ENCODE measurements at regions not wholly inside any gene's neighbourhood (a gene's known extent, or its start where the extent isn't known, plus 50 kb on each side); places are given as distances from the start of the nearest gene placed in this dataset.

DNA sequence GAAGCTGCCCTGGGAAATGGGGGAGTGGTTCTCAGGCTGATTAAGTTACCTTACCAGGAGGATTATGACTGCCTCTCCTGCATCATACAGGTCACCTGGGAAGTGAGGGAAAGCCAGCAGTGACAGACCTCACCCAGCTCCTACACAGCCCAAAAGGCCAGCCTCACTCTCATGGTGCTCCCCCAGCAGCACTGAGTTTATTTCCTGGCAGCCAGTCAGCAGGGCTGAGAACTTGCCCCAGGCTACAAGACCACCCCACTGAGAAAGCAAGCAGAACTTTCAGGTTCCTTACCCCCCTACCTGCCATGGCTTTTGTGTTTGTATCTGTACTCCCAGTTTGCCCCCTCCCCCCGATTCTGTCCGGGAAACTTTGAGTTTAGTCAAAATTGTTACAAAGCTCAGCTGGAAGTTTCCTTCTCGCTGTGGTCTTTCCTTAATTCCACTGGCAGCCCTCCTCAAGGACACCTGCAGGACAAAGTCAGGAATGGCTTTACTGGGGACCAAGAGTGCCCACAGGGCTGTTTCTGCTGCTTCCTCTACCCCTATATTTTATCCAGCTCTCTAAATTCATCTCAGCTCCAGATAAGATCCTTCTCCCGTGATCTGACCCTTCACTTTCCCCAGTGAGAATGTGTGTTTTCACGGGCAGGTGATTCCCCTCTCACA is 649.8 kb upstream of the MBL2 start:
- no peak for TF ChIP-seq EZH2 (IDR thresholded peaks at IDR 0.05; ENCODE audit: borderline replicate concordance, low read length)
- H3K4me1 ChIP-seq (ENCODE audit: insufficient read depth, low read length, severe bottlenecking) = no peaks in the 10 kb centered on the region
- no peaks in the 10 kb centered on the region for H3K79me2 ChIP-seq (ENCODE audit: insufficient read depth, low read length)
- no peaks in the 10 kb centered on the region for H3K9me3 ChIP-seq (ENCODE audit: low read length)
- H3K36me3 ChIP-seq (ENCODE audit: insufficient read depth, low read length) = no peaks in the 10 kb centered on the region
- H2AFZ ChIP-seq (ENCODE audit: low read length) = no peak overlapping the region
- H3K4me3 ChIP-seq (ENCODE audit: low read depth, low read length, poor library complexity, severe bottlenecking) = no peak overlapping the region
- H3K4me2 ChIP-seq (ENCODE audit: low read length) = no peak overlapping the region
- no peaks in the 10 kb centered on the region for H3K9me2 ChIP-seq (ENCODE audit: low read depth, low read length)
- H3K27me3 ChIP-seq (ENCODE audit: insufficient read depth, low read length) = no peaks in the 10 kb centered on the region
- no peaks in the 10 kb centered on the region for H4K20me1 ChIP-seq (ENCODE audit: insufficient read depth, low read length)
- H3F3A ChIP-seq (ENCODE audit: insufficient read depth, low read length) = no peaks in the 10 kb centered on the region
- no peak overlapping the region for H3K9ac ChIP-seq (ENCODE audit: low read length)
- no peak overlapping the region for H3K27ac ChIP-seq (ENCODE audit: low read depth, low read length, poor library complexity, severe bottlenecking)

DNA sequence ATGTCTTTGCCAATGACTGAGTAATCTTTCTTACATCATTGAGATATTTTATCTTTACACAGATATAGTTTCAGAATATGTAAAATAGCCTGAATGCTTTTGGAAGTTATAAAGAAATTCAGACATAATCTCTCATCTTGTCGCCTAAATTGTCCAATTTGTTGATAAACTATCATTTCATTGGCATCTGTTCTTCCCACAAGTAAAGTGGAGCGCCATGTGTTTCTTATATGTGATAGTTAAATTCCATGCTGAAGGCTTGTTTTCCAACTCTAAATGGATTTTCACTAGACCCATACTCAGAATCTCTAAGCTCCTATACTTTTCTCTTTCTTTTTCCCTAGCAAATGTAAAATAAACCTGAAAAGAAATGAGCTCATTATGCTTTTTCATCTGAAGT is 640.1 kb upstream of the MBL2 start:
- Histone ChIP-seq H3K4me2 (ENCODE audit: low read length) (no peak overlapping the region), H3K27ac (ENCODE audit: low read depth, low read length, poor library complexity, severe bottlenecking) (no peak overlapping the region), H3K4me3 (ENCODE audit: low read depth, low read length, poor library complexity, severe bottlenecking) (no peak overlapping the region), H3K36me3 (ENCODE audit: insufficient read depth, low read length) (no peaks in the 10 kb centered on the region), H4K20me1 (ENCODE audit: insufficient read depth, low read length) (no peaks in the 10 kb centered on the region), H3F3A (ENCODE audit: insufficient read depth, low read length) (no peaks in the 10 kb centered on the region), H3K9me3 (ENCODE audit: low read length) (no peaks in the 10 kb centered on the region), H3K9me2 (ENCODE audit: low read depth, low read length) (no peaks in the 10 kb centered on the region), H3K9ac (ENCODE audit: low read length) (no peak overlapping the region), H3K27me3 (ENCODE audit: insufficient read depth, low read length) (no peaks in the 10 kb centered on the region), H3K4me1 (ENCODE audit: insufficient read depth, low read length, severe bottlenecking) (no peaks in the 10 kb centered on the region), H2AFZ (ENCODE audit: low read length) (no peak overlapping the region), H3K79me2 (ENCODE audit: insufficient read depth, low read length) (no peaks in the 10 kb centered on the region)
- TF ChIP-seq, protein P1, sequence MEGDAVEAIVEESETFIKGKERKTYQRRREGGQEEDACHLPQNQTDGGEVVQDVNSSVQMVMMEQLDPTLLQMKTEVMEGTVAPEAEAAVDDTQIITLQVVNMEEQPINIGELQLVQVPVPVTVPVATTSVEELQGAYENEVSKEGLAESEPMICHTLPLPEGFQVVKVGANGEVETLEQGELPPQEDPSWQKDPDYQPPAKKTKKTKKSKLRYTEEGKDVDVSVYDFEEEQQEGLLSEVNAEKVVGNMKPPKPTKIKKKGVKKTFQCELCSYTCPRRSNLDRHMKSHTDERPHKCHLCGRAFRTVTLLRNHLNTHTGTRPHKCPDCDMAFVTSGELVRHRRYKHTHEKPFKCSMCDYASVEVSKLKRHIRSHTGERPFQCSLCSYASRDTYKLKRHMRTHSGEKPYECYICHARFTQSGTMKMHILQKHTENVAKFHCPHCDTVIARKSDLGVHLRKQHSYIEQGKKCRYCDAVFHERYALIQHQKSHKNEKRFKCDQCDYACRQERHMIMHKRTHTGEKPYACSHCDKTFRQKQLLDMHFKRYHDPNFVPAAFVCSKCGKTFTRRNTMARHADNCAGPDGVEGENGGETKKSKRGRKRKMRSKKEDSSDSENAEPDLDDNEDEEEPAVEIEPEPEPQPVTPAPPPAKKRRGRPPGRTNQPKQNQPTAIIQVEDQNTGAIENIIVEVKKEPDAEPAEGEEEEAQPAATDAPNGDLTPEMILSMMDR (IDR thresholded peaks at IDR 0.05; ENCODE audit: low read length) = no peak

DNA sequence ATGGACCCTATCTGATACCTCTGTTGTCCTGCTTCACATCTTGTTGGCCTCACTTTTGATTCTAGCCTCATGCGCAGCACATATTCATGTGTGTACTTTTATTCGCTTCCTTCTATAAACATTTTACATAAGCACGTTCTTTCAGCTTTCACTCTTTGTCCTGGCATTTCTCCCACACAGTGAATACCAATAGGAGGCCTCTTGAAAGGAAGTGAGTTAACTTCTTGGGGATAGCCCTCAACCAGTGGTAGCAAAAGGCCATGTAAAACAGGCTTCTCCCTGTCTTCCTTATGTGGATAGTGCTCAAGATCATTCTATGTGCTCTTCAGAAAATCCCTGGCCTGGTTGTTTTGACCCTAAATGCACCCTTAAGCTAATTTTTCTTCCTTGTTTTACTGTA is 633.9 kb upstream of the MBL2 start:
- H3K36me3 ChIP-seq (ENCODE audit: insufficient read depth, low read length) = no peaks in the 10 kb centered on the region
- H3K9ac ChIP-seq (ENCODE audit: low read length) = no peak overlapping the region
- H3K4me3 ChIP-seq (ENCODE audit: low read depth, low read length, poor library complexity, severe bottlenecking) = no peak overlapping the region
- H3F3A ChIP-seq (ENCODE audit: insufficient read depth, low read length) = no peaks in the 10 kb centered on the region
- no peak overlapping the region for H3K4me2 ChIP-seq (ENCODE audit: low read length)
- H3K79me2 ChIP-seq (ENCODE audit: insufficient read depth, low read length) = no peaks in the 10 kb centered on the region
- no peaks in the 10 kb centered on the region for H3K4me1 ChIP-seq (ENCODE audit: insufficient read depth, low read length, severe bottlenecking)
- no peak overlapping the region for H2AFZ ChIP-seq (ENCODE audit: low read length)
- no peak overlapping the region for H3K27ac ChIP-seq (ENCODE audit: low read depth, low read length, poor library complexity, severe bottlenecking)
- no peaks in the 10 kb centered on the region for H3K9me2 ChIP-seq (ENCODE audit: low read depth, low read length)
- TF ChIP-seq, protein P1 (IDR thresholded peaks at IDR 0.05; ENCODE audit: low read length) = no peak
- no peaks in the 10 kb centered on the region for H4K20me1 ChIP-seq (ENCODE audit: insufficient read depth, low read length)
- no peaks in the 10 kb centered on the region for H3K9me3 ChIP-seq (ENCODE audit: low read length)
- H3K27me3 ChIP-seq (ENCODE audit: insufficient read depth, low read length) = no peaks in the 10 kb centered on the region

DNA sequence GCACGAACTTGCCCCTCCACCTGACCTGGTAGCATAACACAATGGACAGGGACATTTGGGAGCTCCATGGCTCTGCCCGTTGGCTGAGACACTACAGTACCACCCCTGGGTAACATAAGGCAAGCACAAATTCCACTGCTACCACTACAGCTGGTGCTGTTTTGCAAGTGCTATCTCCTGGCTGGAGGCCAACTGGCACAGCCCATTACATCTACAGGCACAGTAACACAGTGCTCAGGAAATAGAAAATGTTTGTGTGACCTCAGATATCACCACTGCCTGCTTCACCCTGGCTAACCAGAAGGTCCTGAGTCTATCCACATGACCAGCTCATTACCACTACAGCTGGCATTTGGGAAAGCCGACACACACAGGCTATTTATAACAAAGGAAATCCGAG is 631.1 kb upstream of the MBL2 start:
- Histone ChIP-seq H3K4me3 (ENCODE audit: low read depth, low read length, poor library complexity, severe bottlenecking) (no peak overlapping the region), H3K36me3 (ENCODE audit: insufficient read depth, low read length) (no peaks in the 10 kb centered on the region), H3K9me2 (ENCODE audit: low read depth, low read length) (no peaks in the 10 kb centered on the region), H3K9ac (ENCODE audit: low read length) (no peak overlapping the region), H3K4me1 (ENCODE audit: insufficient read depth, low read length, severe bottlenecking) (no peaks in the 10 kb centered on the region), H3K27ac (ENCODE audit: low read depth, low read length, poor library complexity, severe bottlenecking) (no peak overlapping the region), H3K4me2 (ENCODE audit: low read length) (no peak overlapping the region), H2AFZ (ENCODE audit: low read length) (no peak overlapping the region), H3K27me3 (ENCODE audit: insufficient read depth, low read length) (no peaks in the 10 kb centered on the region), H3K9me3 (ENCODE audit: low read length) (no peaks in the 10 kb centered on the region), H3K79me2 (ENCODE audit: insufficient read depth, low read length) (no peaks in the 10 kb centered on the region), H3F3A (ENCODE audit: insufficient read depth, low read length) (no peaks in the 10 kb centered on the region), H4K20me1 (ENCODE audit: insufficient read depth, low read length) (no peaks in the 10 kb centered on the region)
- no peak for TF ChIP-seq EZH2 (IDR thresholded peaks at IDR 0.05; ENCODE audit: borderline replicate concordance, low read length)
- TF ChIP-seq, protein P1 (IDR thresholded peaks at IDR 0.05; ENCODE audit: low read length) = no peak

All from OCI-LY1 (cell line).